Liver (tissue), 8 donors: ENCODE measurements at regions not wholly inside any gene's neighbourhood (a gene's known extent, or its start where the extent isn't known, plus 50 kb on each side); places are given as distances from the start of the nearest gene placed in this dataset.

Source experiments
- DNase-seq: peaks from one replicate; pipeline ENCODE4 v3.0.0-alpha.2; 2017; ENCODE audit warnings: low spot score
- H3K27ac ChIP-seq, 2 donors: one replicate each; pipeline ENCODE4 v1.7.0; 2013; ENCODE audit warnings: inconsistent platforms in 2 of 2, low read length in 2 of 2, control low read depth in 1 of 2, low read depth in 1 of 2, mild to moderate bottlenecking in 1 of 2
- H3K27me3 ChIP-seq, 4 donors: one replicate each; pipeline versions ENCODE4 v1.6.1 to v1.7.0; 2013; ENCODE audit warnings: low read length in 3 of 4, inconsistent platforms in 1 of 4, mild to moderate bottlenecking in 1 of 4, moderate library complexity in 1 of 4; ENCODE audit not compliant: control insufficient read depth in 4 of 4, insufficient read depth in 4 of 4
- H3K36me3 ChIP-seq, 4 donors: one replicate each; pipeline versions ENCODE4 v1.6.1 to v1.7.0; 2013; ENCODE audit warnings: low read length in 3 of 4, mild to moderate bottlenecking in 3 of 4, low read depth in 1 of 4, moderate library complexity in 1 of 4; ENCODE audit not compliant: control insufficient read depth in 4 of 4, insufficient read depth in 3 of 4
- H3K4me1 ChIP-seq, 4 donors: one replicate each; pipeline versions ENCODE4 v1.6.1 to v1.7.0; 2013; ENCODE audit warnings: low read length in 3 of 4, mild to moderate bottlenecking in 3 of 4, moderate library complexity in 1 of 4; ENCODE audit not compliant: control insufficient read depth in 4 of 4, insufficient read depth in 4 of 4
- H3K4me3 ChIP-seq, 3 donors: one replicate each; pipeline versions ENCODE4 v1.6.1 to v1.7.0; 2013; ENCODE audit warnings: low read length in 3 of 3, control low read depth in 1 of 3, low read depth in 1 of 3, mild to moderate bottlenecking in 1 of 3
- H3K9ac ChIP-seq, 2 donors: one replicate each; pipeline ENCODE4 v1.7.0; 2013; ENCODE audit warnings: low read length in 2 of 2, mild to moderate bottlenecking in 2 of 2, moderate library complexity in 2 of 2, control low read depth in 1 of 2, low read depth in 1 of 2
- H3K9me3 ChIP-seq, 4 donors: one replicate each; pipeline versions ENCODE4 v1.6.1 to v1.7.0; 2013; ENCODE audit warnings: low read length in 3 of 4; ENCODE audit not compliant: control insufficient read depth in 4 of 4
- ATF3 ChIP-seq: IDR thresholded peaks from 2 replicates; pipeline ENCODE4 v1.6.1; 2016; ENCODE audit warnings: antibody characterized with exemption
- EGR1 ChIP-seq, 2 donors: IDR thresholded peaks; 2 replicates each; pipeline ENCODE4 v1.6.1; 2016 to 2018; ENCODE audit warnings: antibody characterized with exemption in 2 of 2, low read depth in 2 of 2
- FOXA1 ChIP-seq: IDR thresholded peaks from 2 replicates; pipeline ENCODE4 v1.6.1; 2016; ENCODE audit warnings: antibody characterized with exemption
- FOXA2 ChIP-seq: IDR thresholded peaks from 2 replicates; pipeline ENCODE4 v1.6.1; 2016; ENCODE audit warnings: antibody characterized with exemption
- GABPA ChIP-seq, 2 donors: IDR thresholded peaks in 1 of 2; conservative IDR thresholded peaks in 1 of 2; 2 replicates each; pipeline ENCODE4 v1.6.1; 2016; ENCODE audit warnings: antibody characterized with exemption in 2 of 2, mild to moderate bottlenecking in 1 of 2, moderate library complexity in 1 of 2
- HNF4A ChIP-seq, 2 donors: conservative IDR thresholded peaks; 2 replicates each; pipeline ENCODE4 v1.6.1; 2016; ENCODE audit warnings: antibody characterized with exemption in 2 of 2, mild to moderate bottlenecking in 2 of 2
- HNF4G ChIP-seq: IDR thresholded peaks from 2 replicates; pipeline ENCODE4 v1.6.1; 2016; ENCODE audit warnings: antibody characterized with exemption
- JUND ChIP-seq, 2 donors: IDR thresholded peaks; 2 replicates each; pipeline ENCODE4 v1.6.1; 2016; ENCODE audit warnings: antibody characterized with exemption in 2 of 2
- MAX ChIP-seq: IDR thresholded peaks from 2 replicates; pipeline ENCODE4 v1.6.1; 2016; ENCODE audit warnings: antibody characterized with exemption
- NR2F2 ChIP-seq: IDR thresholded peaks from 2 replicates; pipeline ENCODE4 v1.6.1; 2016; ENCODE audit warnings: antibody characterized with exemption
- RAD21 ChIP-seq, 2 donors: IDR thresholded peaks; 2 replicates each; pipeline ENCODE4 v1.6.1; 2016; ENCODE audit warnings: antibody characterized with exemption in 2 of 2, mild to moderate bottlenecking in 2 of 2
- REST ChIP-seq: IDR thresholded peaks from 2 replicates; pipeline ENCODE4 v1.6.1; 2016; ENCODE audit warnings: antibody characterized with exemption, mild to moderate bottlenecking
- RXRA ChIP-seq, 2 donors: IDR thresholded peaks; 2 replicates each; pipeline ENCODE4 v1.6.1; 2017 to 2018; ENCODE audit warnings: antibody characterized with exemption in 2 of 2, mild to moderate bottlenecking in 1 of 2
- SP1 ChIP-seq: IDR thresholded peaks from 2 replicates; pipeline ENCODE4 v1.6.1; 2018; ENCODE audit warnings: antibody characterized with exemption, mild to moderate bottlenecking
- TAF1 ChIP-seq: conservative IDR thresholded peaks from 2 replicates; pipeline ENCODE4 v1.6.1; 2016; ENCODE audit warnings: antibody characterized with exemption, mild to moderate bottlenecking
- YY1 ChIP-seq: IDR thresholded peaks from 2 replicates; pipeline ENCODE4 v1.6.1; 2016; ENCODE audit warnings: antibody characterized with exemption, mild to moderate bottlenecking
- ZBTB33 ChIP-seq: IDR thresholded peaks from 2 replicates; pipeline ENCODE4 v1.6.1; 2016; ENCODE audit warnings: antibody characterized with exemption
- WGBS: extraction: QIAGEN DNeasy Blood & Tissue Kit; methylation state at CpG from one replicate; pipeline ENCODE4 v1.1.7; 2013; 5-methylcytosine and 5-hydroxymethylcytosine counted together
- TF ChIP-seq, protein P1 (sequence below): fragments of 150-350 bp; IDR thresholded peaks from 2 replicates; pipeline ENCODE4 v1.5.1; 2017; ENCODE audit warnings: improper control_type of control experiment, low read depth, low read length; ENCODE audit not compliant: missing input control
- donor health status: healthy.
- donor health status: healthy.
- donor health status: healthy.
- donor health status: healthy.
- donor health status: healthy.

GRCh38 chr5:39732166-39732565 is 307.4 kb upstream of the DAB2 start (continued):
- TF ChIP-seq, protein P1, sequence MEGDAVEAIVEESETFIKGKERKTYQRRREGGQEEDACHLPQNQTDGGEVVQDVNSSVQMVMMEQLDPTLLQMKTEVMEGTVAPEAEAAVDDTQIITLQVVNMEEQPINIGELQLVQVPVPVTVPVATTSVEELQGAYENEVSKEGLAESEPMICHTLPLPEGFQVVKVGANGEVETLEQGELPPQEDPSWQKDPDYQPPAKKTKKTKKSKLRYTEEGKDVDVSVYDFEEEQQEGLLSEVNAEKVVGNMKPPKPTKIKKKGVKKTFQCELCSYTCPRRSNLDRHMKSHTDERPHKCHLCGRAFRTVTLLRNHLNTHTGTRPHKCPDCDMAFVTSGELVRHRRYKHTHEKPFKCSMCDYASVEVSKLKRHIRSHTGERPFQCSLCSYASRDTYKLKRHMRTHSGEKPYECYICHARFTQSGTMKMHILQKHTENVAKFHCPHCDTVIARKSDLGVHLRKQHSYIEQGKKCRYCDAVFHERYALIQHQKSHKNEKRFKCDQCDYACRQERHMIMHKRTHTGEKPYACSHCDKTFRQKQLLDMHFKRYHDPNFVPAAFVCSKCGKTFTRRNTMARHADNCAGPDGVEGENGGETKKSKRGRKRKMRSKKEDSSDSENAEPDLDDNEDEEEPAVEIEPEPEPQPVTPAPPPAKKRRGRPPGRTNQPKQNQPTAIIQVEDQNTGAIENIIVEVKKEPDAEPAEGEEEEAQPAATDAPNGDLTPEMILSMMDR: no peak
- no peak for TF ChIP-seq EGR1 (IDR thresholded peaks at IDR 0.05; ENCODE audit: low read depth in 2 of 2)

DNA sequence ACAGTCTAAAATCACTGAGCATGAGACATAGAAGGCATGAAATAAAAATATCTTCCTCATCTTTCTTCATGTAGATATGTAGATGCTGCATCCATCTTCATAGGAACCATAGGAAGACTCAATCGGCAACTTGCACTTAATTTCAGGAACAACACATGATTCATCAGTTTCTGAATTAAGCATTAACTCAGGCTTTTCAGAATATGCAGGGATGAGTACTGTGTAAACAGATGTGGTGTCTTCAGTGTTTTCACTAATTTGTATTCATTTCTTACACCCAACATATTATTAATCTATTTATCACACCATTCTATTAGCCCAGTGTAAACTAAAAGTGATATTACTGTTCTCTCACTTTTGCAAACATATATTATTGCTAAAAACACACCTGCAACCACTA is 305.9 kb upstream of the DAB2 start:
- DNase-seq: no peak
- H3K9ac ChIP-seq: no peak overlapping the region
- H3K27me3 ChIP-seq: no peaks in the 10 kb centered on the region
- H3K9me3 ChIP-seq: no peaks in the 10 kb centered on the region
- WGBS: 92% methylated on average over 1 of the region's 1 CpG
- no peaks in the 10 kb centered on the region for H3K4me1 ChIP-seq
- no peak overlapping the region for H3K4me3 ChIP-seq
- TF ChIP-seq HNF4A (conservative IDR thresholded peaks at IDR 0.05) (no peak), ZBTB33 (no peak), MAX (no peak), YY1 (no peak), RXRA (IDR thresholded peaks at IDR 0.05) (no peak), NR2F2 (no peak), TAF1 (no peak), FOXA2 (no peak), EGR1 (IDR thresholded peaks at IDR 0.05; ENCODE audit: low read depth in 2 of 2) (no peak), GABPA (IDR thresholded peaks at IDR 0.05 in 1 of 2, conservative IDR thresholded peaks at IDR 0.05 in 1 of 2) (no peak), REST (no peak), JUND (IDR thresholded peaks at IDR 0.05) (no peak), HNF4G (no peak), ATF3 (no peak), RAD21 (IDR thresholded peaks at IDR 0.05) (no peak), FOXA1 (no peak), SP1 (no peak)
- TF ChIP-seq, protein P1: no peak
- no peaks in the 10 kb centered on the region for H3K36me3 ChIP-seq
- H3K27ac ChIP-seq: no peak overlapping the region
